HepG2 (cell line): ENCODE measurements at regions not wholly inside any gene's neighbourhood (a gene's known extent, or its start where the extent isn't known, plus 50 kb on each side); places are given as distances from the start of the nearest gene placed in this dataset.

Source experiments
- ATAC-seq: fragments of 200-7000 bp; cut with Tn5 transposase; 3 replicates; pipeline ENCODE4 v1.9.1; 2020; ENCODE audit warnings: mild to moderate bottlenecking, moderate library complexity
- BruUV-seq: library from RNA; stranded (reverse); fragments of 400-500 nt; replicated peaks from 2 replicates; lab custom pipeline; 2021; lab: Mats Ljungman, UMichigan
- CTCF ChIA-PET: fragments of 300-600 bp; formaldehyde crosslinking; extraction: SDS; loops from one replicate; lab custom pipeline; 2021; ENCODE audit warnings: low total read pairs, inconsistent platforms, low intra/inter-chr PET ratio; lab: Yijun Ruan, JAX
- POLR2A ChIA-PET: fragments of 350-600 bp; sonication (Branson Sonifier 250); formaldehyde crosslinking; loops from one replicate; lab custom pipeline; 2020; ENCODE audit warnings: antibody characterized with exemption, inconsistent platforms; lab: Yijun Ruan, JAX
- DNase-seq: peaks from one replicate; pipeline ENCODE4 v3.0.0-alpha.2; 2015; ENCODE audit warnings: low spot score
- FAIRE-seq: peaks from 3 replicates; lab custom pipeline; 2011; peaks lifted over from hg19 to GRCh38; lab: Jason Lieb, UNC
- H2AFZ ChIP-seq: one replicate; pipeline ENCODE4 v1.6.1; 2011; ENCODE audit warnings: low read length, inconsistent platforms
- H3K27ac ChIP-seq: fragments of 300-600 bp; 3 replicates; pipeline ENCODE4 v1.8.0; 2011; ENCODE audit warnings: mixed run types, mild to moderate bottlenecking, mixed read lengths, low read length, inconsistent platforms; ENCODE audit not compliant: insufficient read depth; ENCODE audit errors: extremely low read length
- H3K27me3 ChIP-seq, 2 experiments: fragments of 200-600 bp in 1 of 2; 2 replicates in 1 of 2; 3 replicates in 1 of 2; pipeline versions ENCODE4 v1.6.0 to v1.8.0; 2011; ENCODE audit warnings: low read length in 2 of 2, mild to moderate bottlenecking in 2 of 2, moderate library complexity in 2 of 2, inconsistent platforms in 1 of 2; ENCODE audit not compliant: insufficient read depth in 2 of 2, control insufficient read depth in 1 of 2
- H3K36me3 ChIP-seq, 2 experiments: fragments of 200-600 bp in 1 of 2; replicated peaks in 1 of 2; 2 replicates in 1 of 2; 3 replicates in 1 of 2; pipeline versions ENCODE4 v1.5.1 to v1.8.0; 2011; ENCODE audit warnings: low read length in 2 of 2, inconsistent platforms in 1 of 2; ENCODE audit not compliant: insufficient read depth in 2 of 2, control insufficient read depth in 1 of 2
- H3K4me1 ChIP-seq: 2 replicates; pipeline ENCODE4 v1.5.1; 2012; ENCODE audit warnings: low read length, inconsistent platforms; ENCODE audit not compliant: insufficient read depth
- H3K4me2 ChIP-seq: 2 replicates; pipeline ENCODE4 v1.6.0; 2011; ENCODE audit warnings: low read depth, low read length, inconsistent platforms
- H3K4me3 ChIP-seq, 3 experiments: fragments of 200-600 bp in 1 of 3; sonication (generic), shearing (Covaris generic) in 1 of 3; replicated peaks in 1 of 3; 2 replicates each; pipeline ENCODE4 v1.5.1; 2011 to 2016; ENCODE audit warnings: low read length in 3 of 3, inconsistent platforms in 2 of 3, low read depth in 2 of 3, mild to moderate bottlenecking in 2 of 3, control low read depth in 1 of 3, mixed read lengths in 1 of 3; ENCODE audit not compliant: insufficient read depth in 1 of 3
- H3K79me2 ChIP-seq: one replicate; pipeline ENCODE4 v1.6.1; 2011; ENCODE audit warnings: low read length, inconsistent platforms; ENCODE audit not compliant: insufficient read depth
- H3K9ac ChIP-seq: 2 replicates; pipeline ENCODE4 v1.6.0; 2011; ENCODE audit warnings: mild to moderate bottlenecking, low read depth, low read length, inconsistent platforms; ENCODE audit not compliant: insufficient read depth
- H3K9me3 ChIP-seq: 2 replicates; pipeline ENCODE4 v1.5.1; 2012; ENCODE audit warnings: mild to moderate bottlenecking, low read length
- H4K20me1 ChIP-seq: 2 replicates; pipeline ENCODE4 v1.6.0; 2011; ENCODE audit warnings: inconsistent platforms, mild to moderate bottlenecking, low read length, moderate library complexity; ENCODE audit not compliant: insufficient read depth
- BRCA1 ChIP-seq: sonication (generic); formaldehyde crosslinking; IDR thresholded peaks from 2 replicates; pipeline ENCODE4 v1.4.0; 2020; ENCODE audit warnings: missing genetic modification reagents
- DPF2 ChIP-seq: sonication (generic); formaldehyde crosslinking; IDR thresholded peaks from 2 replicates; pipeline ENCODE4 v1.4.0; 2020; ENCODE audit warnings: mild to moderate bottlenecking, low read depth, missing genetic modification reagents, borderline replicate concordance
- HCFC1 ChIP-seq: fragments of 150-350 bp; IDR thresholded peaks from 2 replicates; pipeline ENCODE4 v1.6.1; 2014; ENCODE audit warnings: low read depth, low read length
- JDP2 ChIP-seq: sonication (generic); formaldehyde crosslinking; IDR thresholded peaks from 2 replicates; pipeline ENCODE4 v1.8.1; 2022; ENCODE audit warnings: missing genetic modification reagents, borderline replicate concordance
- LCORL ChIP-seq, 2 experiments: fragments of 450-650 bp in 1 of 2; sonication (generic) in 1 of 2; formaldehyde crosslinking in 1 of 2; IDR thresholded peaks; 2 replicates each; pipeline versions ENCODE4 v1.5.0 to v1.6.1; 2017 to 2020; ENCODE audit warnings: antibody characterized with exemption in 1 of 2, missing genetic modification reagents in 1 of 2
- SETDB1 ChIP-seq: sonication (generic); formaldehyde crosslinking; IDR thresholded peaks from 2 replicates; pipeline ENCODE4 v1.5.1; 2020; ENCODE audit warnings: missing genetic modification reagents, mild to moderate bottlenecking, borderline replicate concordance
- ZNF253 ChIP-seq: sonication (generic); formaldehyde crosslinking; IDR thresholded peaks from 2 replicates; pipeline ENCODE4 v1.8.0; 2022; ENCODE audit warnings: mild to moderate bottlenecking, missing genetic modification reagents, borderline replicate concordance
- WGBS: methylation state at CpG from one replicate; pipeline ENCODE4 v1.1.6; 2017; ENCODE audit warnings: low lambda C conversion rate; 5-methylcytosine and 5-hydroxymethylcytosine counted together
- in situ Hi-C: cut with HindIII; loops from 2 replicates; pipeline ENCODE4 v1.10.0; 2017; ENCODE audit warnings: low pct_unique_long_range_greater_than_20kb; ENCODE audit not compliant: extremely low pct_ligation_motif_present
- intact Hi-C: fragments of 100-400 bp; cut with micrococcal nuclease; formaldehyde crosslinking; loops from one replicate; pipeline ENCODE4 v1.10.0; 2022; ENCODE audit not compliant: unreplicated experiment
- TF ChIP-seq, protein P1 (sequence below): sonication (generic); formaldehyde crosslinking; IDR thresholded peaks from 2 replicates; pipeline ENCODE4 v1.5.1; 2020; ENCODE audit warnings: missing genetic modification reagents, mild to moderate bottlenecking, borderline replicate concordance
- TF ChIP-seq, protein P2 (sequence below): IDR thresholded peaks from 2 replicates; pipeline ENCODE4 v1.6.1; 2016
- TF ChIP-seq, protein P3 (sequence below): sonication (generic); formaldehyde crosslinking; IDR thresholded peaks from 2 replicates; pipeline ENCODE4 v1.4.0; 2020; ENCODE audit warnings: missing genetic modification reagents, borderline replicate concordance
- TF ChIP-seq, protein P4 (sequence below): sonication (generic); formaldehyde crosslinking; IDR thresholded peaks from 2 replicates; pipeline ENCODE4 v1.5.1; 2020; ENCODE audit warnings: mild to moderate bottlenecking, moderate library complexity, missing genetic modification reagents

DNA sequence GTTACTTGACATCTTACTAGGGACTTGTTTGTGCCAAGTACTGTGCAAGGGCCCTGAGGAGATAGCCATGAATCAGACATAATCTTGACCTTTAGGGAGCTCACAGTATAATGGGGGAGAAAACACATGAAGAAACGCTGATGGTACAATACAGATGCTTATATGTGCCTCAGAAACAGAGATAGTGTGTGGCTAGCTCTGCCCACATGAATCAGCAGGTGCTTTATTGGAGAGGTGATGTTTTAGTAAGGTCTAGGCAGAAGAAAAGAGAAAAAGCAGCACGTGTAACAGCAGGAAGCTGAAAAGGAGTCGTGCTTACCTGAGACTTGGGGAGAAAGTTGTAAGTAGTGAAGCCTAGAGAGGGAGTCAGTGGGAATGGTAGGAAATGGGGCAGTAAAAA is 60.6 kb upstream of the LMO4 start (continued):
- no peak for TF ChIP-seq HCFC1
- TF ChIP-seq, all 625 proteins: peak for 0

DNA sequence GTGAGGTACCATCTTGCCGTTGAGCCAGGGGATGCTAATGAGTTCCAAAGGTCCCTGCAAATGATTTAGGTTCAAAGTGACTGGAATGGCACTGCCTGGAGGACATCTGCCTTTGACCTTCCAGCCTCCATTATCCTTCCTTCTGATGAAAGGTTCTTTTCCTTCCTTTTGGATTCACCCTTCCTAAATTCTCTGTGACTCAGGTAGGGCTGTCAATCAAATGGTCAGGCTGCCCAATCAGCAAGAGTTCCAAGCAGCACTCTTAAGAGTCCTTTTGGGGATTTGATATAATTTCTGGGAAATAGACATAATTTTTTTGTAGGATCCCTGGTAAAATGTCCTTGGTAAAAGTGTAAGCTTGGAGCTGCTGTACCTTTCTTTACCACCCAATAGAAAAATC is 58.8 kb upstream of the LMO4 start:
- TF ChIP-seq, protein P1, sequence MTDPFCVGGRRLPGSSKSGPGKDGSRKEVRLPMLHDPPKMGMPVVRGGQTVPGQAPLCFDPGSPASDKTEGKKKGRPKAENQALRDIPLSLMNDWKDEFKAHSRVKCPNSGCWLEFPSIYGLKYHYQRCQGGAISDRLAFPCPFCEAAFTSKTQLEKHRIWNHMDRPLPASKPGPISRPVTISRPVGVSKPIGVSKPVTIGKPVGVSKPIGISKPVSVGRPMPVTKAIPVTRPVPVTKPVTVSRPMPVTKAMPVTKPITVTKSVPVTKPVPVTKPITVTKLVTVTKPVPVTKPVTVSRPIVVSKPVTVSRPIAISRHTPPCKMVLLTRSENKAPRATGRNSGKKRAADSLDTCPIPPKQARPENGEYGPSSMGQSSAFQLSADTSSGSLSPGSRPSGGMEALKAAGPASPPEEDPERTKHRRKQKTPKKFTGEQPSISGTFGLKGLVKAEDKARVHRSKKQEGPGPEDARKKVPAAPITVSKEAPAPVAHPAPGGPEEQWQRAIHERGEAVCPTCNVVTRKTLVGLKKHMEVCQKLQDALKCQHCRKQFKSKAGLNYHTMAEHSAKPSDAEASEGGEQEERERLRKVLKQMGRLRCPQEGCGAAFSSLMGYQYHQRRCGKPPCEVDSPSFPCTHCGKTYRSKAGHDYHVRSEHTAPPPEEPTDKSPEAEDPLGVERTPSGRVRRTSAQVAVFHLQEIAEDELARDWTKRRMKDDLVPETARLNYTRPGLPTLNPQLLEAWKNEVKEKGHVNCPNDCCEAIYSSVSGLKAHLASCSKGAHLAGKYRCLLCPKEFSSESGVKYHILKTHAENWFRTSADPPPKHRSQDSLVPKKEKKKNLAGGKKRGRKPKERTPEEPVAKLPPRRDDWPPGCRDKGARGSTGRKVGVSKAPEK: no peak
- TF ChIP-seq SETDB1 (CRISPR knock-in tag): no peak
- TF ChIP-seq, protein P2, sequence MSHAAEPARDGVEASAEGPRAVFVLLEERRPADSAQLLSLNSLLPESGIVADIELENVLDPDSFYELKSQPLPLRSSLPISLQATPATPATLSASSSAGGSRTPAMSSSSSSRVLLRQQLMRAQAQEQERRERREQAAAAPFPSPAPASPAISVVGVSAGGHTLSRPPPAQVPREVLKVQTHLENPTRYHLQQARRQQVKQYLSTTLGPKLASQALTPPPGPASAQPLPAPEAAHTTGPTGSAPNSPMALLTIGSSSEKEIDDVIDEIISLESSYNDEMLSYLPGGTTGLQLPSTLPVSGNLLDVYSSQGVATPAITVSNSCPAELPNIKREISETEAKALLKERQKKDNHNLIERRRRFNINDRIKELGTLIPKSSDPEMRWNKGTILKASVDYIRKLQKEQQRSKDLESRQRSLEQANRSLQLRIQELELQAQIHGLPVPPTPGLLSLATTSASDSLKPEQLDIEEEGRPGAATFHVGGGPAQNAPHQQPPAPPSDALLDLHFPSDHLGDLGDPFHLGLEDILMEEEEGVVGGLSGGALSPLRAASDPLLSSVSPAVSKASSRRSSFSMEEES (CRISPR knock-in tag): no peak
- TF ChIP-seq JDP2 (CRISPR knock-in tag): no peak
- no peak for TF ChIP-seq ZNF253 (CRISPR knock-in tag)
- TF ChIP-seq, protein P3, sequence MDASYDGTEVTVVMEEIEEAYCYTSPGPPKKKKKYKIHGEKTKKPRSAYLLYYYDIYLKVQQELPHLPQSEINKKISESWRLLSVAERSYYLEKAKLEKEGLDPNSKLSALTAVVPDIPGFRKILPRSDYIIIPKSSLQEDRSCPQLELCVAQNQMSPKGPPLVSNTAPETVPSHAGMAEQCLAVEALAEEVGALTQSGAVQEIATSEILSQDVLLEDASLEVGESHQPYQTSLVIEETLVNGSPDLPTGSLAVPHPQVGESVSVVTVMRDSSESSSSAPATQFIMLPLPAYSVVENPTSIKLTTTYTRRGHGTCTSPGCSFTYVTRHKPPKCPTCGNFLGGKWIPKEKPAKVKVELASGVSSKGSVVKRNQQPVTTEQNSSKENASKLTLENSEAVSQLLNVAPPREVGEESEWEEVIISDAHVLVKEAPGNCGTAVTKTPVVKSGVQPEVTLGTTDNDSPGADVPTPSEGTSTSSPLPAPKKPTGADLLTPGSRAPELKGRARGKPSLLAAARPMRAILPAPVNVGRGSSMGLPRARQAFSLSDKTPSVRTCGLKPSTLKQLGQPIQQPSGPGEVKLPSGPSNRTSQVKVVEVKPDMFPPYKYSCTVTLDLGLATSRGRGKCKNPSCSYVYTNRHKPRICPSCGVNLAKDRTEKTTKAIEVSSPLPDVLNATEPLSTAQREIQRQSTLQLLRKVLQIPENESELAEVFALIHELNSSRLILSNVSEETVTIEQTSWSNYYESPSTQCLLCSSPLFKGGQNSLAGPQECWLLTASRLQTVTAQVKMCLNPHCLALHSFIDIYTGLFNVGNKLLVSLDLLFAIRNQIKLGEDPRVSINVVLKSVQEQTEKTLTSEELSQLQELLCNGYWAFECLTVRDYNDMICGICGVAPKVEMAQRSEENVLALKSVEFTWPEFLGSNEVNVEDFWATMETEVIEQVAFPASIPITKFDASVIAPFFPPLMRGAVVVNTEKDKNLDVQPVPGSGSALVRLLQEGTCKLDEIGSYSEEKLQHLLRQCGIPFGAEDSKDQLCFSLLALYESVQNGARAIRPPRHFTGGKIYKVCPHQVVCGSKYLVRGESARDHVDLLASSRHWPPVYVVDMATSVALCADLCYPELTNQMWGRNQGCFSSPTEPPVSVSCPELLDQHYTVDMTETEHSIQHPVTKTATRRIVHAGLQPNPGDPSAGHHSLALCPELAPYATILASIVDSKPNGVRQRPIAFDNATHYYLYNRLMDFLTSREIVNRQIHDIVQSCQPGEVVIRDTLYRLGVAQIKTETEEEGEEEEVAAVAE (CRISPR knock-in tag): no peak
- TF ChIP-seq, protein P4, sequence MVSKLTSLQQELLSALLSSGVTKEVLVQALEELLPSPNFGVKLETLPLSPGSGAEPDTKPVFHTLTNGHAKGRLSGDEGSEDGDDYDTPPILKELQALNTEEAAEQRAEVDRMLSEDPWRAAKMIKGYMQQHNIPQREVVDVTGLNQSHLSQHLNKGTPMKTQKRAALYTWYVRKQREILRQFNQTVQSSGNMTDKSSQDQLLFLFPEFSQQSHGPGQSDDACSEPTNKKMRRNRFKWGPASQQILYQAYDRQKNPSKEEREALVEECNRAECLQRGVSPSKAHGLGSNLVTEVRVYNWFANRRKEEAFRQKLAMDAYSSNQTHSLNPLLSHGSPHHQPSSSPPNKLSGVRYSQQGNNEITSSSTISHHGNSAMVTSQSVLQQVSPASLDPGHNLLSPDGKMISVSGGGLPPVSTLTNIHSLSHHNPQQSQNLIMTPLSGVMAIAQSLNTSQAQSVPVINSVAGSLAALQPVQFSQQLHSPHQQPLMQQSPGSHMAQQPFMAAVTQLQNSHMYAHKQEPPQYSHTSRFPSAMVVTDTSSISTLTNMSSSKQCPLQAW: no peak
- TF ChIP-seq DPF2 (CRISPR knock-in tag): no peak
- TF ChIP-seq LCORL (IDR thresholded peaks at IDR 0.05): no peak
- no peak for TF ChIP-seq LCORL (CRISPR knock-in tag; IDR thresholded peaks at IDR 0.05)
- no peak for TF ChIP-seq BRCA1 (CRISPR knock-in tag)
- intact Hi-C loops (no loop called here), in situ Hi-C loops (no loop called here)
- ATAC-seq: no peak
- H3K36me3 ChIP-seq: no peaks in the 10 kb centered on the region
- POLR2A ChIA-PET: no interaction called here
- no peak overlapping the region for H3K4me2 ChIP-seq
- no peak overlapping the region for H3K27ac ChIP-seq
- peaks cover 0 to 10% of the 10 kb centered on the region in 2 experiments; a peak in 1 of 5 replicates for H3K27me3 ChIP-seq
- WGBS: 0% methylated on average over 1 of the region's 1 CpG
- FAIRE-seq: no peak
- CTCF ChIA-PET: no interaction called here
- H3K4me1 ChIP-seq: no peaks in the 10 kb centered on the region
- H3K9ac ChIP-seq: no peak overlapping the region
- H3K79me2 ChIP-seq: no peaks in the 10 kb centered on the region
- BruUV-seq: no TSS peak
- no peak overlapping the region for H3K4me3 ChIP-seq
- no peak for DNase-seq
- no peak overlapping the region for H2AFZ ChIP-seq
- H4K20me1 ChIP-seq: no peaks in the 10 kb centered on the region
- H3K9me3 ChIP-seq: no peaks in the 10 kb centered on the region
